GM21447 (cell line): ENCODE measurements at regions not wholly inside any gene's neighbourhood (a gene's known extent, or its start where the extent isn't known, plus 50 kb on each side); places are given as distances from the start of the nearest gene placed in this dataset.

Experiments used
- ATAC-seq: cut with Tn5 transposase; IDR thresholded peaks from one replicate; pipeline ENCODE4 v1.9.1; 2021; ENCODE audit not compliant: unreplicated experiment

DNA sequence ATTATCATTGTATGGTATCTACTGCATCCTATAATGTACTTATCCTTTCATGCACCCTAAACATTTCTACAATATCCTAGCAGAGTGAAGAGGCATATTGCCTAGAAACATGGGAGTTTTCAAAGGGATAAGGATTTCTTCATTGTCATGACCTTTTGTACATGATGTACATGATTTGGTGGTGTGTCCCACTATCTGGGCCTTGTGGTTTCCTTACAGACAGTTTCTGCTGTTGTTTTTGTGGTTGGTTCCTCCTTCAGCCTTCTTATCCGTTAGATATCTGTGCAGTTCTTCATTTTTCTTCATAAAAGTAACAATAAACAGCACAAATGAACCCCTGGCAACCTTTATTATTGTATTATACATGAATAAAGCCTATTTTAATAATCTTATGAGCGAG, 70.4 kb upstream of the BACH1 start:
- ATAC-seq, result no peak

- no peak for ATAC-seq
These were observed 68.0 kb upstream of the BACH1 start for GRCh38 chr21:29230551-29231261.

DNA sequence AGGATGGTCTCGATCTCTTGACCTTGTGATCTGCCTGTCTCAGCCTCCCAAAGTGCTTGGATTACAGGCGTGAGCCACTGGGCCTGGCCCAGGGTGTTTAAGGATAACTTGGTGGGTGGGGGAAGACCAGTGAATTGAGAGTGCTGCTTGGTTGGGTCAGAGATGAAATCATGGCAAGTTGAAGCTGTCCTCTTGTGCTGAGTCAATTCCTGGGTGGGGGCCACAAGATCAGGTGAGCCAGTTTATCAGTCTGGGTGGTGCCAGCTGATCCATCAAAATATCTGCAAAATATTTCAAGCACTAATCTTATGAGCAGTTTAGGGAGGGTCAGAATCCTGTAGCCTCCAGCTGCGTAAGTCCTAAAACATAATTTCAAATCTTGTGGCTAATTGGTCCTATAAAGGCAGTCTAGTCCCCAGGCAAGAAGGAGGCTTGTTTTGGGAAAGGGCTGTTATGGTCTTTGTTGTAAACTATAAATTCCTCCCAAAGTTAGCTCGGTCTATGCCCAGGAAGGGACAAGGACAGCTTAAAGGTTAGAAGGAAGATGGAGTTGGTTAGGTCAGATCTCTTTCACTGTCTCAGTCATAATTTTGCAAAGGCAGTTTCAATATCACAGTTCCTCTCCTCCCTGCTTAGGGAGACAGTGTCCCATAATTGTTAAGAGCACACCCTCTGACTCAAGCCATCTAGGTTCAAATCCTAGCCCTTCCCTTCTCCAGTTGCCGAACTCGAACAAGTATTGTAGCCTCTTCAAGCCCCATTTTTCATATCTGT, 66.8 kb upstream of the BACH1 start:
- no peak for ATAC-seq

DNA sequence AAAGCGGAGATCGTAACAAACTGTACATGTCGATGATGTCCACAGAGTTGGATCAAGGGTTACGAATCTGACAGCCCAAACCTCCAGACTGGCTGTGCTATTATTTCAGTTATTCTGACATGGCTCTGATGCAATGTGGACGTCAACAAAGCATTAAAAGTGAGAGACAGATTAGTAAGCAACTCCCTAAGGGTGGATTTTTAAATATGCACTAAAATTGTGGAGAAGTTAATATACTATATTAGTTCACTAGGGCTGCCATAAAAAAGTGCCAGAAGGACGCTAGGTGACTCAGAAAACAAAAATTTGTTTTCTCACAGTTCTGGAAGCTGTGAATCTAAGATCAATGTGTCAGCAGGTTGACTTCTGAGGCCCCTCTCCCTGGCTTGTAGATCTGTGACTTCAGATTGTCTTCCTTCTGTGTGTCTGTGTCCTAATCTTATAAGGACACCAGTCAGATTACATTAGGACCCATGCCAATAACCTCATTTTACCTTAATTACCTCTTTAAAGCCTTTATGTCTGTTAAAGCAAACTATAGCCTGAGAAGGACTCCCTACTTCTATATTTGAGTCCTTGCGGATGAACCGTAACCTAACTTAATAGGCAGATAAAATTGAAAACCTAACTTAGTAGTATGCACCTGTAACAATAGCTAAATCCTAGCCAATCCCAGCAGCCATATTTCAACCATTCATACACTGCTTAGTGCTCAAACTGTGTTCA, 66.0 kb upstream of the BACH1 start:
- no peak for ATAC-seq

- ATAC-seq, result peak; percentile 14
These were observed 65.5 kb upstream of the BACH1 start for GRCh38 chr21:29233256-29233546.

- ATAC-seq, result peak; percentile 51
These were observed 64.8 kb upstream of the BACH1 start for GRCh38 chr21:29233611-29234540.

- peak; percentile 57 for ATAC-seq
These were observed 63.0 kb upstream of the BACH1 start for GRCh38 chr21:29235714-29236197.

DNA sequence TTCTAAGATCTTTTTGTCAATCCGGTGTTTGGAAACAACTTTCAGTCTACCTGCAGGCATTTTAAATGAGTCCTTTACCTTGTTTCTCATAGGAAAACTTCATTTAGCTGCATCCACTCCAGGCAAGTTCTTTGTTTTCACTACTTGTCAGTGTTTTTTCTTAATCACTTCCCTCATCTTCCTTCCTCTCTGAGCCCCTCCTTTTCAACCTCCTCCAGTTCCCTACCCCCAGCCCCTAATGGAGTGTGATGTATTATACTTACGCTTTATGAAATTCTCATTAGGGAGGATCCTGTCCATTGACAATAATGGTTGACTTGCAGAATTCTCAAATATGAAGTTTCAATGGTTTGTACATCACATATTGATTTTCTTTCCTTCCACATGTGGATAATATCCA, 62.5 kb upstream of the BACH1 start:
- no peak for ATAC-seq

DNA sequence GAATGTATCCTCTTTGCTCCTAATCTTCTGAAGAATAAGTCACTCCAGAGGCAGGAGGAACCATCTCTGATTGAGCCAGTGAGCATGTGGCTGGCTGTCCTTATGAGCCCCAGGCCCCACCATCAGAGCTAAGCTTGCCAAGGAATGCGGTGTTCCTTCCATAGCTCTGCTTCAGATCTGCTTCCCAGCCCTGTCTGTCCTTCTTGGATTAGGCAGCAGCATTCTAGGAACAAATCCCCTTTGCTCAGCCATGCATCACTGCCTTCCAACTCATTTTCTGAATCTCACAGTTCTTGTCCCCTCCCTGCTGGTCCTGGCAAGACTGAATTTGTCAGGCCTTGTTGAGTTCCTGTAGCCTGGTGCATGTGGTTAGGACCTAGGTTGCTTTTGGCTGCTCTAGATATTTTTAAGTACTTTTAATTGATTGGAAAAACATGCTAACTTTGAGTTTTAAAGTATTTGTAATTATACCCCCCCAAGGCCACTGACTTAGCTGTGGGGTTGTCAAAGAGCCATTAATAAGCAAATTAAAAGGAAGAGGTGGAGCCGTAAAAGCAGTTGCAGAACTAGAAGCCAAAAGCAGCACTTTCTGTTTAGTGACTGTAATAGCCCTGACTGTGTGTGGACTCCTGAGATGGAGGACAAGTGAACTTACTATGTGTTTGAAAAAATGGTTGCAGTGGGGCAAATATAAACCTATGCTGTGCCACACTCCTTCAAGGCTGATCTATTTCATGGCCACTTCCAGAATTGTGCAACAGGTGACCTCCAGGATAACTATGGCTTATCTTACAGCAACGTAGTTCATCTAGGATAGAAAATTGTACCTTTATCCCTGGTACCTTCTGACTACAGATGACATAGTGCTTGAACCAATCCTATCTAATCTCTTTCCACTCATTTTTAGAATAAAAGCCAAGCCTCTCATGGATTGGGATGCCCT, 61.3 kb upstream of the BACH1 start:
- no peak for ATAC-seq

DNA sequence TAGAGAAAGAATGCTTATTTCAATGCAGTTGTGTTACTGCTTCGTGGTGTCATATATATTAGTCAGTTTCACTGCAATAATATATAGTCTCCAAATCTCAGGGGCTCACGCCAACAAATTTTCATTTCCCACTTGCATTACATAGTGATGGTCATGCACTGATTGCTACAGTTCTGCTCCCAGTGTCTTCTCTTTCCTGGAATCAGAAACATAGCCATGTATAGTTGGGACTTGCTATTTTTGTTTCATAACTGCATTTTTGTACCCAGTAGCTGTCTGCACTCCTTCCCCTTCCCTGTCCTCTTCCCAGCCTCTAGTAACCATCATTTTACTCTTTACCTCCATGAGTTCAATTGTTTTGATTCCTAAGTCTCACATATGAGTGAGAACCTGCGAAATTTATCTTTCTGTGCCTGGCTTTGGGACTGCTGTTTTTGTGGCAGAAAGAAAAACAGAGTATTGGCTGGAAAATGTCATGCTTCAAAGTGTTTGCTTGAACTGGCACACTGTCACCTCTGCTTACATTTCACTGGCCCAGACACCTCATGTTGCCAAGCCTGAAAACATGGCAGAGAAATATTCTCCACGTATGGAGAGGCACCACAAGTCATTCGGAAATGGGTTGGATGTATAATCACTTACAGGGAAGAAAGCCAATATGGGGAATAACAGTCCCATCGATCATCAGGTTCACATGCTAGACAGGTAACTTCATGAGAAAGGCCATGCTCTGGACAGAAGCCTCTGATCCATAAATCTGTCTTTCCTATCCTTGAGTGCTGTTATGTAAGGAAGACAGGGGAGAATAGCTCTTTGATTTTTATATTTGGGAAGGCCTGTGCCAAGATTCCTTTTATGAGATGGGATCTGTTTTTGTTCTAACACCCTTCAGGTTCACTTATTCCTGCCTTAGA, 60.4 kb upstream of the BACH1 start:
- ATAC-seq, result no peak

- no peak for ATAC-seq
These were observed 59.8 kb upstream of the BACH1 start for GRCh38 chr21:29238967-29239290.

DNA sequence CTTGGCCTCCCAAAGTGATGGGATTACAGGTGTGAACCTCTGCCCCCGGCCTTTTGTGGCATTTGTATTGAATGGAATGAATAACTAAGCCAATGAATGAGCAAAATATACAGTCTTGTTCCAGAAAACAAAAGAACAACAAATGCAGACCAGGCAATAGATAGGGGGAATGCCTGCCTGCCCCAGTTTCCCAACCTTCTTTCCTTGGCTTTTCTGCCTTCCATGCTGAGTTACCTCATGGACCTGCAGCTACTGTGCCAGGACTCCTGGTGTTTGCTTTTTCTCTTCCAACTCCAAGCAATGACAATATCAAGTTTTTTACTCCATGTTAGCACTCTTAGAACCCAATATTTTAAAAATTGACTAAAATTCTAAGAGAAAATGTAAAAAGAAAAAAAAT, 58.6 kb upstream of the BACH1 start:
- no peak for ATAC-seq

GRCh38 chr21:29242201-29242600, 56.5 kb upstream of the BACH1 start:
- no peak for ATAC-seq

GRCh38 chr21:29243188-29243587, 55.5 kb upstream of the BACH1 start:
- no peak for ATAC-seq

GRCh38 chr21:29245104-29245643, 53.5 kb upstream of the BACH1 start:
- peak; percentile 70 for ATAC-seq

DNA sequence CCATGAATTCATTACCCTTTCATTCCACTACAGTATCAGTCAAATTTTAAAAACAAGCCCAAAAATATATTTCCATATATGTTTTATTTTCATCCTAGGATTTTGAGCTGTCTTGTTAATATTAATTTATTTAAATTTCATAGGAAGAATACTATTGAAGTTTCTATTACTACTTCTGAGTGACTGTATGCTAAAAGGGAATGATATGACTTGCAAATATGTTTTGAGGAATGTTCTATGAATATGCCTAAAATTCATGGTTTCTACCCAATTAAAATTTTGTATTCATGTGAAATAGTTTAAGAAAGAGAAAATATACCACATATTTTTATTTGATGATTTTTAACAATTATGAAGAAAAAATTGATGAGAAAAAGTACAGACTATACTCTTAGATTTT, 52.9 kb upstream of the BACH1 start:
- ATAC-seq, result no peak

DNA sequence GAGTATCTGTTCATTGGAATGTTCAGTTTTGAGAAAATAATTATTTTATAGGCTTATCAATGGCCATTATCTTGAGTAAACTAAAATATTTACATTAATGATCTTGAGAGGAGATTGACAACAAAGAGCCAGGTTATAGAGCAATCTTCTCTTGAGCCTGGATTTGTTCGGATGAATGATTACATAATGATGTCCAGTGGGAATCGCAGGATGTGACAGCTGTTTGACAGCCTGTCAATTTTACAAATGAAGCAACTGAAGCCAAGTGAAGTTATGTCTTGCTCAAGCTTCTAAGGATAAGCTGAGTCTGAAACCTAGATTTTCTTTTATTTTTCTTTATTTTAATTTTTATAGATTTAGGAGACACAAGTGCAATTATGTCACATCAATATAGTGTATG, 52.1 kb upstream of the BACH1 start:
- no peak for ATAC-seq

GRCh38 chr21:29248124-29248523, 50.6 kb upstream of the BACH1 start:
- ATAC-seq, result no peak
